ENCODE measurements at regions not wholly inside any gene's neighbourhood (a gene's known extent, or its start where the extent isn't known, plus 50 kb on each side); places are given as distances from the start of the nearest gene placed in this dataset.

DNA sequence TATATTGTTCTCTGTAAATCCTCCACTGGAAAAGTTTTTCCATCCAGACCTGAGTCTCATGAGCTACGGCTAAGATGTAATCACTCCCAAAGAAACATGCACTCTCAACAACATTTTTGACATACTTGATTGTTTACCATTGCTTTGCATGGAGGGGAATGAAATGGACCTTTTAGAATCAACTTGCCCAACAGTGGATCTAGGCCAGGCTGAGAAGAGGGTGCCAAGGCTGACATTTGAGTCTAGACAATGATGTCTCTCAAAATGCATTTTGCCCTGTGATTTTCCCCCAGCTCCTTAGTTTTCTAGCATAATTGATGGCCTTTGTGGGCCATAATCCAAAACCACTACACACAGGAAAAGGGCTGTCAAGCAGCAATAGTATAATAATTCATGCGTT is 297.9 kb upstream of the KLF6 start:
- Histone ChIP-seq H3K9me3 (no peaks in the 10 kb centered on the region), H3K27me3 (no peaks in the 10 kb centered on the region), H3K4me3 (no peak overlapping the region), H3K36me3 (no peaks in the 10 kb centered on the region), H3K27ac (peak overlapping the region in 1 of 2 donors; percentile 35), H3K4me1 (ENCODE audit: insufficient read depth) (peaks cover 18% of the 10 kb centered on the region)
- intact Hi-C loops (cut with DNase I), result loop anchor here in 1 of 4 donors (10.0 kb wide), 1 partner anchor 298 kb away; the partner anchor contains the start of gene KLF6
- 41 to 78% (median 66%) methylated on average over 2 of the region's 2 CpGs for WGBS, 3 donors
- TF ChIP-seq CTCF (IDR thresholded peaks at IDR 0.05) (no peak), POLR2A (IDR thresholded peaks at IDR 0.05) (no peak), EP300 (IDR thresholded peaks at IDR 0.05) (no peak)
- DNase-seq, result peak in 2 of 5 donors; percentile 28 to 32

DNA sequence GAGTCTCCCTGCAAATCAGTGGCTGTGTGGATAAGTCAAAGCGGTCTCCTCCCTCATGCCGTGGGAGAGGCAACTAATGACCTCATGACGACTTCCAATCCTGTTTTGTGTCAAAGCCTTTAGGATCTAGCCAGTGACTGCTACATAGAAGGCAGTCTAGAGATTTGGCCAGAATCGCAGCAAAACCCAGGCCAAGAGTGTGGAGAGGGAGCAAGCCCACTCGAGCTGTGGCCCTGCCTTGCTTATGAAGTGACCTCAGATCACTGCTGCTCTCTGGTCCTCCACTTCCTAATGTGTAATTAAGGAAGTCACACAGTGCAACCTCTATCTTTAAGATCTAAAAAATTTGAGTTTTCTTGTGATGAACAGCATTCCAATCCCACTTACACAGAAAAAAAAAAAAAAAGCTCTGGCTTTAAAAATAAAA is 296.7 kb upstream of the KLF6 start:
- no peaks in the 10 kb centered on the region for H3K36me3 ChIP-seq
- peak; percentile 31 to 51 (median 36) for DNase-seq
- no peaks in the 10 kb centered on the region for H3K9me3 ChIP-seq
- no peaks in the 10 kb centered on the region for H3K27me3 ChIP-seq
- H3K4me3 ChIP-seq, result no peak overlapping the region
- peaks cover 18% of the 10 kb centered on the region for H3K4me1 ChIP-seq (ENCODE audit: insufficient read depth)
- TF ChIP-seq CTCF (IDR thresholded peaks at IDR 0.05) (no peak), EP300 (IDR thresholded peaks at IDR 0.05) (no peak), POLR2A (IDR thresholded peaks at IDR 0.05) (no peak)
- H3K27ac ChIP-seq, result peak overlapping the region in 1 of 2 donors; percentile 59
- intact Hi-C loops (cut with DNase I), result loop anchor here in 1 of 4 donors (10.0 kb wide), 1 partner anchor 297 kb away; the partner anchor contains the start of gene KLF6
- WGBS, 3 donors, result 15 to 34% (median 24%) methylated on average over 5 of the region's 5 CpGs

DNA sequence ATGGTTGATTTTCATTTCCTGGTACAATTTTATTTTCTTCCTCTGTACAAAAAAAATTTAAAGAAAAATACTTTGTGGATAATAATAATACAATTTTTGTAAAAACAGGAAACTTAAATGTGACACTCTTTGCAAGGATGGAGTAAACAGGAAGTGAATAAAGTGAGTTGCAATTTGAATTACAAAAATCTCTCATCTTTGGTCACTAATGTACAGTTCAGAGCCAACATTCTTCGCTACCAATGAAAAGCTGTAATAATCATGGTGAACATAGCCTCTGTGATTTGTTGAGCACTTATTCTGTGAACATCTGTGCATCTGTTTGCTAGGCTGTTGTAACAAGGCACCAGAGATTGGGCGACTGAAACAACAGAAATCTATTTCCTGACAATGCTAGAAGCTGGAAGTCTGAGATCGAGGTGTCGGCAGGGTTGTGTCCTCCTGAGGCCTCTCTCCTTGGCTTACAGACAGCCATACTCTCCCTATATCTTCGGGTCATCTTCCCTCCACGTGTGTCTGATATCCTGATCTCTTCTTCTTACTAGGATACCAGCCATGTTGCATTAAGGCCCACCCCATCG is 295.3 kb upstream of the KLF6 start:
- no peak overlapping the region for H3K27ac ChIP-seq
- H3K4me3 ChIP-seq, result no peak overlapping the region
- no peaks in the 10 kb centered on the region for H3K27me3 ChIP-seq
- H3K9me3 ChIP-seq, result no peaks in the 10 kb centered on the region
- H3K4me1 ChIP-seq (ENCODE audit: insufficient read depth), result peaks cover 17% of the 10 kb centered on the region
- intact Hi-C loops (cut with DNase I), result loop anchor here in 1 of 4 donors (10.0 kb wide), 1 partner anchor 296 kb away; the partner anchor contains the start of gene KLF6
- WGBS, 3 donors, result 75 to 93% (median 91%) methylated on average over 7 of the region's 7 CpGs
- no peak for DNase-seq
- TF ChIP-seq CTCF (IDR thresholded peaks at IDR 0.05) (no peak), POLR2A (IDR thresholded peaks at IDR 0.05) (no peak), EP300 (IDR thresholded peaks at IDR 0.05) (no peak)
- H3K36me3 ChIP-seq, result no peaks in the 10 kb centered on the region

DNA sequence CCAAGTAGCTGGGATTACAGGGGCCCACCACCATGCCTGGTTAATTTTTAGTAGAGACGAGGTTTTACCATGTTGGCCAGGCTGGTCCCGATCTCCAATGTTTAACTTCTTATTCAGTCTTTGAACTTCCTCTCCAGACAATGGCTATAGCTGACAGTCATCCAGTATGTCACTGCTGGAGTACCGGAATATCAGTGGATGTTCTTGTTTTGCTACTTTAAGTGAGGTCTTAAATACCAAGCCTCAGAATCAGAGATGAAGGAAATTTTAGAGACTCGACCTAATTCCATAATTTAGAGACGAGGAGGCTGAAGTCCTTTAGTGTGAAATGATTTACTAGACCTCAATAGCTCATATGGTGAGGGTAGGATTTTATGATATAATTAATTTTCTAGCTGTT is 294.8 kb upstream of the KLF6 start:
- WGBS, 3 donors, result 90 to 93% (median 92%) methylated on average over 5 of the region's 5 CpGs
- no peak for DNase-seq
- Histone ChIP-seq H3K4me1 (ENCODE audit: insufficient read depth) (peaks cover 17% of the 10 kb centered on the region), H3K27ac (no peak overlapping the region), H3K36me3 (no peaks in the 10 kb centered on the region), H3K27me3 (no peaks in the 10 kb centered on the region), H3K9me3 (no peaks in the 10 kb centered on the region), H3K4me3 (no peak overlapping the region)
- TF ChIP-seq CTCF (IDR thresholded peaks at IDR 0.05) (no peak), EP300 (IDR thresholded peaks at IDR 0.05) (no peak), POLR2A (IDR thresholded peaks at IDR 0.05) (no peak)
- intact Hi-C loops (cut with DNase I), result loop anchor here in 1 of 4 donors (10.0 kb wide), 1 partner anchor 295 kb away; the partner anchor contains the start of gene KLF6
